ENCODE measurements at regions not wholly inside any gene's neighbourhood (a gene's known extent, or its start where the extent isn't known, plus 50 kb on each side); places are given as distances from the start of the nearest gene placed in this dataset.
"Not testable (repeated sequence)": the region's sequence is repeated elsewhere in the genome, so short reads cannot be mapped to it uniquely, and the experiment has no call there.

DNA sequence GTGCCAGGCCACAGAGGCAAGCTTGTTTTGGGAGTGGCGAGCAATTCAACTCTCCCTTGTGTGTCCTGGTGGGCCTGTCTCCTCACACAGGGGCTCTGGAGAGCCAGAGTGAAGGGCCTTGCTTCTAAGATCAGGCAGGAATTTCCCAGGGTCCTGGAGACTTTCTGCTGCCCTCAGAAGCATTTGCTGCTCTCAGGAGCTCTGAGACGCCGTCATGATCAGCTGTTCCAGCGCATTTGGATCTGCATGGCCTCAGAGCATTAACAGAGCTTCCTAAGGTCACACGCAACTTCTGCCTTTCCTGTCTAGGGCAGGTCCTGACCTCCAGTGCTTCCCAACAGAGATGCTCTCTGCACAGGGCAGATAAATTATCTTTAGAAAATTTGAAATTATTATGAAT is 52.2 kb upstream of the C10orf90 start:
- DNase-seq (ENCODE audit: low read depth) = no peak

- DNase-seq (ENCODE audit: low read depth) = no peak
Observed at GRCh38 chr10:126723226-126723625, 52.7 kb upstream of the C10orf90 start.

GRCh38 chr10:126729314-126729870 is 58.9 kb upstream of the C10orf90 start:
- no peak for DNase-seq (ENCODE audit: low read depth)

DNA sequence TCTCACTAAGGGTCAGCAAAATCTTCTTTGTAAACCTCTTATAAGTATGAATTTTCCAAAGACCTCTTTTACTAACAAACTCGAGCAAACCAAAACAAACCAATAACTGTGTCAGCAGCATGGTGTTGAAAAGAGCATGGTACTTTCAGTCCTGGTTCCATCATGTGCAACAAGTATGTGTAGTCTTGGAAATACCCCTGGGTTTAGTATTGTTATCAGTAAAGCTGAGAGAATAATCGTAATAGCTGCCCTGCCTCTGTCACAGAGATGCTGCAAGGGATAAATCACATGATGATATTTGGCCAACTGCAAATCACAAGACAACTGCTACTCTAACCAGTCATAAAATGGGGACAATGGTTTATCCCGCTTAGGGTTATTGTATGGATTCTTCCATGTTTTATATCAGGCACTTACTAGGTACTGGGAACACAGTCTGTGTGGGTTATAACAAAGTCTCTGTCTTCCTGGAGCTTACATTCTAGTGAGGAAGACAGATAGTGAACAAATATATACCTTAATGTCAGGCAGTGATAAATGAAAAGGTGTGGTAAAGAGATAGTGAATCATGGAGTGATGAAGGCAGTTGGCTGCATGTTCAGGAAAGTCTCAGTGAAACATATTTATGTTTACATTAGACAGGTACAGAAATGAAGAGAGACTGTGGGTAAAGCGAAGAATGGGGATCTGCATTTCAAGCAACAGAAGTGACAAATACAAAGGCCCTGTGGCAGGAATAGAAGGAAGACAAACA is 60.5 kb upstream of the C10orf90 start:
- no peak for DNase-seq (ENCODE audit: low read depth)

GRCh38 chr10:126731610-126731990 is 61.1 kb upstream of the C10orf90 start:
- DNase-seq (ENCODE audit: low read depth) = no peak

DNA sequence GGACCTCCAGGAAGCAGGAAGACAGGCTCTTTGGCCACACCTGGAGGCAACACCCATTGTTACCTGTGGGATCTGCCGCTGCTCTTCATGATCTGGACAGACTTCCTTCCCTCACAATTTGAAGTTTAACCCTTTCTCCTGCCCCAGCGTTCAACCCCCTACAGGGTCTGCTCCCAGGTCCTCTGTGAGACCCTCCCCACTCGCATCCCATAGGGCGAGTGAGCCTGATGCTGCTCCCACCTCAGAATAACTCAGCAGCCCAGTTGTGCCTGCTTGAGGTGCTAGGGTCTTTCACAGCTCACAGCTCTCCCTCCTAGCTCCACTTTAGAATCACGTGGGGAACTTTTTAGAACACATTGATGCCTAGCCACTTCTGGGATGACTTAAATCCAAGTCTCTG is 61.8 kb upstream of the C10orf90 start:
- no peak for DNase-seq (ENCODE audit: low read depth)

- no peak for DNase-seq (ENCODE audit: low read depth)
Observed at GRCh38 chr10:126732868-126733267, 62.4 kb upstream of the C10orf90 start.

- no peak for DNase-seq (ENCODE audit: low read depth)
Observed at GRCh38 chr10:126734015-126734414, 63.5 kb upstream of the C10orf90 start.

DNA sequence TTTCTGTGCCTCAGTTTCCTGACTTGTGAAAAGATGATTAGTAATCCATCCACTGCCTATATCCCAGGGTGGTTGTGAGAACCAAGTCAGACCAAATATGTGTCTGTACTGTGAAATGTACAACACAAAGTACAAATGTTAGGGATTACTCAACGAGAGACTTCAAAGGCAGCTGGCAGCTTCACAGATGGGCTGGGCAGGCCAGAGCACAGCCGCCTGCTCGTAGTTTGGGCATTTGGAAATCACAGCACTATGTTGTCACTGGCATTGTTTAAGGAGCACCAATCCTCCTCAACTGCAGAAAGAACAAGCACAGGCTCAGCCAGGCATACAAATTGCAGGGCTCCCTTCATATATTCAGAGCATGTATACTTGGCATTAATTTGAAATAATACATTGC is 64.5 kb upstream of the C10orf90 start:
- no peak for DNase-seq (ENCODE audit: low read depth)

DNA sequence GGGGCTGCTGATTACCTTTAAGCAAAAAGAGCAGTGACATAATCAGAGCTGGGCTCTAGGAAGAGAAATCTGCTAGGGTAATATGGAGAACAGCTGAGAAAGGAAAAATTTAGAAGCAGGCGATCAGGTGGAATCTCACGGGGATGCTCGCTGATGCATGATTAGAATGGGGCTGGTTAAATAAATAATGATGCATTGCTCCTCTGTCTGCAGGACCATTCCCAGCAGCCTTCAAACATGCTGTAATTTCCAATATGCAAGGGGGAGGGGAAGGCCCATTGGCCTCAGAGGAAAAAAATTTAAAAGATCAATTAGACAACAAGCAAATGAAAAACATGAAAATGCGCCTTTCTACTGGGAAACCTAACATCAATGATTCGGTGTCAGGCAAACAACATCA is 65.6 kb upstream of the C10orf90 start:
- no peak for DNase-seq (ENCODE audit: low read depth)

- DNase-seq (ENCODE audit: low read depth) = no peak
Observed at GRCh38 chr10:126736727-126737126, 66.2 kb upstream of the C10orf90 start.

DNA sequence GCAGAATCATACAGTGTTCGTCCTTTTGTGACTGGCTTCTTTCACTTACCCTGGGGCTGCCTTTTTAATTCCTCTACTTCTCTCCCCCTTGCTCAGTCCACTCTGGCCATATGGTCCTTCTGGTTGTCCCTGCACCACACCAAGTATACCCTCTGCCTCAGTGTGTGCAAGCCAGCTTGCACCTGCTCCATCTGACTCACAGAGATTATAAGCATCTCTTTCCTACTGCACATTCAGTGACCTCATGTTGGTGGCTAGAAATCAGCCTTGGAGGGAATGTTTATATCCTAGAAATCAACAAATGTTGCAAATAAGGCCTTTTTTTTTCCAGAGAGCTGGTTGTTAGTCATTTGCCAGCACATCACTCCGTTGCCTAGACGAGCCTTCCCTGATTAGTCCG is 67.5 kb upstream of the C10orf90 start:
- no peak for DNase-seq (ENCODE audit: low read depth)

GRCh38 chr10:126744571-126744970 is 74.1 kb upstream of the C10orf90 start:
- no peak for DNase-seq (ENCODE audit: low read depth)

- DNase-seq (ENCODE audit: low read depth) = peak; percentile 67
Observed at GRCh38 chr10:126749015-126749655, 78.6 kb upstream of the C10orf90 start.

DNA sequence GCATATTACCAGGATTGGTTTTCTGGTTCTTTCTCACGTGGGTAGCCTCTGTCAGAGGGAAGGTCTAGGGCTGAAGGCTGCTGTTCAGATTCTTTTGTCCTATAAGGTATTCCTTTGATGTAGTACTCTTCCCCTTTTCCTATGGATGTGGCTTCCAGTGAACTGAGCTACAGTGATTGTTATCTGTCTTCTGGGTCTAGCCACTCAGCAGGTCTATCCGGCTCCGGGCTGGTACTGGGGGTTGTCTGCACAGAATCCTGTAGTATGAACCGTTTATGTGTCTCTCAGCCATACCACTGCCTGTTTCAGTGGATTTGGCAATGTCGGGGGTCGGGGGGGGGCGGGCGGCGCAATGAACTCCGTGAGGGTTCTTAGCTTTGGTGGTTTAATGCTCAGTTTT is 84.5 kb upstream of the C10orf90 start:
- no peak for DNase-seq (ENCODE audit: low read depth)

DNA sequence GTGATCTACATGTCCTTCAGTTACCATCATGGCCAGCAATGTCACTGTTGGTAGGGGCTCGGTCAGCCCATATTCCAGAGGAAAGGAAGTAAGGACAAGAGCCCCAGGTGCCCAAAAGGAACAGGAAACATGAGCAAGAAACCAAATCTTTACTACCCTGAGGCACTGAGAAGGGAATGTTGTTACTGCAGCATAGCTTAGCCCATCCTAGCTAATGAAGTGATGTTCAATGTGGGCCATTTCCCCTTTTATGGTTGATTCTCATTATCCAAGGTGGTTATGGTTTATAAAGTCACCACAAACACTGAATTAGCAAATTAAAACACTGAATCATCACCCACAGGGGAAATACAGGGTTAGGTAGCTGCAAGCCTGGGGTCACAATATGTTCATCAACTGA is 88.4 kb upstream of the C10orf90 start:
- DNase-seq (ENCODE audit: low read depth) = no peak

DNA sequence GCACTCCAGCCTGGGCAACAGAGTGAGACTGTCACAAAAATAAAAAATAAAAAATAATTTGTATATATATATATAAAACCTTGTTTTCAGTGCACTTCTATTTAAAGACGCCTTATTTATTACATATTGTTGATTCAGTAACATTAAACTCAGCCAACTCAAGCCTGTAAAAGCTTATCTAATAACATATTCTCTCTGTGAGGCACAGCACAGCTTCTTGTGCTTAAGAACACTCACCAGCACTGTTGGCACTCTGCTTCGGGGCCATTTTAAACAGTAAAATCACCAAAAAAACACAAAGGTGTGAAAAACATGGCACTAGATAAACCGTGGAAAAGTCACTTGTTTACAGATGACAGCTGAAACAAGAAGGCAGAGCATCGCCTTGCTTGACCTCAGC is 89.0 kb upstream of the C10orf90 start:
- DNase-seq (ENCODE audit: low read depth) = no peak

DNA sequence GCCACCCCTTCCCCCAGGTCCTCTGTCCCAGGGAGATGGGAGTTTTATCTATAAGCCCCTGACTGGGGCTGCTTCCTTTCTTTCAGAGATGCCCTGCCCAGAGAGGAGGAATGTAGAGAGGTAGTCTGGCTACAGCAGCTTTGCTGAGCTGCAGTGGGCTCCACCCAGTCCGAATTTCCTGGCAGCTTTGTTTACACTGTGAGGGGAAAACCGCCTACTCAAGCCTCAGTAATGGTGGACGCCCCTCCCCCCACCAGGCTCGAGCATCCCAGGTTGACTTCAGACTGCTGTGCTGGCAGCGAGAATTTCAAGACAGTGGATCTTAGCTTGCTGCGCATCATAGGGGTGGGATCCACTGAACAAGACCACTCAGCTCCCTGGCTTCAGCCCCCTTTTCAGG is 96.2 kb upstream of the C10orf90 start:
- not testable (repeated sequence) for DNase-seq (ENCODE audit: low read depth)

DNA sequence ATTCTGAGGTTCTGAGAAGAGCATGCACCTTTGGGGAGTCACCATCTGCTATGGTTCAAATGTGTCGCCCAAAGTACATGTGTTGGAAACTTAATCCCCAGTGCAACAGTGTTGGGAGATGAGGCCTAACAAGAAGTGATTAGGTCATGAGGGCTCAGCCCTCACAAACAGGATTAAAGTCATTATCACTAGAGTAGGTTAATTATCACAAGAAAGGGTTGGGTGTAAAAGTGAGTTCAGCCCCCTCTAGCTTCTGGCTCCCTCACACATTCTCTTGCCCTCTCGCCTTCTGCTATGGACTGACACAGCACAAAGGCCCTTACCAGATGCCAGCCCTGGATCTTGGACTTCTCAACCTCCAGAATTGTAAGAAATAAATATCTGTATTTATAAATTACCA is 100.3 kb upstream of the C10orf90 start:
- DNase-seq (ENCODE audit: low read depth) = no peak

DNA sequence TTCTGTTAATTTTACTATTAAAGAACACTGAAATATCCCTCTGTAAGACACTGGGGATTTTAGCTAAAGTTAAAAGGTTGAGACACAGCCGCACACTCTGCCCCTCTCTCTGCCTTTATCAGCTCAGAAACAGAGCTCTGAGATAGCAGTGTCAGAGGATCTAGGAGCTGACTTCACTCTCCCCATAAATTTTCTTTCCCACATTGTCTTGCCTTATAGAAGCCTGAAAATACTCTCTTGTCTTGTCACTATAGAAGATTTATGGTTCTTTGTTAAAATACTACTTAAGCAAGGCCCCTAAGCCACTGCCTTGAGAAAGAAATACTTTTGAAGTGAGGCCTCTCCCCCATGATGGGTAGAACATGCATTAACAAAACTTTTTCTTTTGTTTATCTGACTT is 105.7 kb upstream of the C10orf90 start:
- no peak for DNase-seq (ENCODE audit: low read depth)

GRCh38 chr10:126777714-126778113 is 107.2 kb upstream of the C10orf90 start:
- DNase-seq (ENCODE audit: low read depth) = no peak

- DNase-seq (ENCODE audit: low read depth) = no peak
Observed at GRCh38 chr10:126781450-126782216, 111.1 kb upstream of the C10orf90 start.
